ENCODE measurements at regions not wholly inside any gene's neighbourhood (a gene's known extent, or its start where the extent isn't known, plus 50 kb on each side); places are given as distances from the start of the nearest gene placed in this dataset.

DNA sequence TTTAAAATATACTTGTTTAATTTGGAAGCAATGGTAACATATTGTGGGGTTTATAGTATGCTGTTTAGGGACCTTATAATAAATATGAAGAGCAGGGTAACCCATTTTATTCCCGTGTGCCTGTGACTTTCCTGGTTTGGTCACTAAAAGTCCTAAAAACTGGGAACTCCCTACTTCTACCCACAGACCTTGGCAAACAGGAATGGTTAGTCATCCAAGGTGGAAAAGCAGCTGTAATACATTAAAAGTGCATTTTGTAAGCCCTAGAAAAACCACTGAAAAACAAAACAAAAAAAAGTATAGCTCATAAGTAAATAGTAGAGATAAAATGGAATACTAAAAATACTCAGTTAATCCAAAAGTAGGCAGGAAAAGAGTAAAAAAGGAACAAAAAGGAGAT, 538.9 kb downstream of the LMO4 start:
- TF ChIP-seq, protein P1, sequence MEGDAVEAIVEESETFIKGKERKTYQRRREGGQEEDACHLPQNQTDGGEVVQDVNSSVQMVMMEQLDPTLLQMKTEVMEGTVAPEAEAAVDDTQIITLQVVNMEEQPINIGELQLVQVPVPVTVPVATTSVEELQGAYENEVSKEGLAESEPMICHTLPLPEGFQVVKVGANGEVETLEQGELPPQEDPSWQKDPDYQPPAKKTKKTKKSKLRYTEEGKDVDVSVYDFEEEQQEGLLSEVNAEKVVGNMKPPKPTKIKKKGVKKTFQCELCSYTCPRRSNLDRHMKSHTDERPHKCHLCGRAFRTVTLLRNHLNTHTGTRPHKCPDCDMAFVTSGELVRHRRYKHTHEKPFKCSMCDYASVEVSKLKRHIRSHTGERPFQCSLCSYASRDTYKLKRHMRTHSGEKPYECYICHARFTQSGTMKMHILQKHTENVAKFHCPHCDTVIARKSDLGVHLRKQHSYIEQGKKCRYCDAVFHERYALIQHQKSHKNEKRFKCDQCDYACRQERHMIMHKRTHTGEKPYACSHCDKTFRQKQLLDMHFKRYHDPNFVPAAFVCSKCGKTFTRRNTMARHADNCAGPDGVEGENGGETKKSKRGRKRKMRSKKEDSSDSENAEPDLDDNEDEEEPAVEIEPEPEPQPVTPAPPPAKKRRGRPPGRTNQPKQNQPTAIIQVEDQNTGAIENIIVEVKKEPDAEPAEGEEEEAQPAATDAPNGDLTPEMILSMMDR (IDR thresholded peaks at IDR 0.05) = no peak
- no peaks in the 10 kb centered on the region for H3K36me3 ChIP-seq
- H3K27ac ChIP-seq = no peak overlapping the region
- H3K4me1 ChIP-seq = no peaks in the 10 kb centered on the region
- intact Hi-C loops (cut with DNase I) = no loop called here
- no peaks in the 10 kb centered on the region for H3K27me3 ChIP-seq
- DNase-seq (ENCODE audit: low spot score in 2 of 2) = no peak
- H3K4me3 ChIP-seq = no peak overlapping the region
- H3K9me3 ChIP-seq = peaks cover 0 to 4% of the 10 kb centered on the region in 2 donors

DNA sequence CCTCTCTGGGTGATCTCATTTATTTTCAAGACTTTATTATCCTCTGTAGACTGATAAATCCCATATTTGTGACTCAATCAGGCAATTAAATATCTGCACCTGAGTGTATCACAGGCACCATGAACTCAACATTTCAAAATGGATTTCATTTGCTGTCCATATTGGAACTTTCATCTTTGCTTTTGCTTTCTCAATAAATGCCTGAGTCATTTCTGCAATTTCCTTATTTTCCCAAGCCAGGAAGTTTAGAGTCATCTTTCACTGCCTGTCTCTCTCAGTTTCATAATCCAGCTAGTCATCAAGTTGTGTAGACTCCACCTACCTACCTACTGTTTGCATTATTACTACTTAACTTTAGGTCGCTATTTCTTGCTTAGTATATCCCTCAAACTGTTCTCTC, 540.9 kb downstream of the LMO4 start:
- Histone ChIP-seq H3K27ac (no peak overlapping the region), H3K4me1 (no peaks in the 10 kb centered on the region), H3K9me3 (peaks cover 0 to 4% of the 10 kb centered on the region in 2 donors), H3K27me3 (no peaks in the 10 kb centered on the region), H3K4me3 (no peak overlapping the region), H3K36me3 (no peaks in the 10 kb centered on the region)
- TF ChIP-seq, protein P1 (IDR thresholded peaks at IDR 0.05) = no peak
- intact Hi-C loops (cut with DNase I) = no loop called here
- no peak for DNase-seq (ENCODE audit: low spot score in 2 of 2)

GRCh38 chr1:87872189-87872588, 543.5 kb downstream of the LMO4 start:
- H3K4me1 ChIP-seq = no peaks in the 10 kb centered on the region
- H3K27me3 ChIP-seq = no peaks in the 10 kb centered on the region
- TF ChIP-seq, protein P1 (IDR thresholded peaks at IDR 0.05) = no peak
- intact Hi-C loops (cut with DNase I) = no loop called here
- DNase-seq (ENCODE audit: low spot score in 2 of 2) = no peak
- no peak overlapping the region for H3K27ac ChIP-seq
- H3K36me3 ChIP-seq = no peaks in the 10 kb centered on the region
- H3K9me3 ChIP-seq = no peaks in the 10 kb centered on the region
- no peak overlapping the region for H3K4me3 ChIP-seq

DNA sequence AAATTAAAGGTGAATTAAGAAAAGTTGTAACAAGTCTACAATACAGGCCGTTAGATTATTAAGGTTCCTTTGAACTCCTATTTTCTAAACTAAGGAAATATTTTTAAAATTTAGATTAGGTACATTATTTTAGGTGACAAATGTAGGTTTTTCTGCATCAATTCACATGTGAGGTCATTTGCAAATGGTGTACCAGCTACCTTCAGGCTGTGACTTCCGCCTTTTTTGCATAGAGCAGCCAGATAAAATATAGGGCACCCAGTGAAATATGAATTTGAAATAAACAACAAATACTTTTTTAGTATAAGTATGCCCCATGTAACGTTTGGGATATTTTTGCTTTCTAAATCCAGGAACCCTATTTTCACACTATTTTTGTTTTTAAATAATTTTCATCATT, 544.0 kb downstream of the LMO4 start:
- intact Hi-C loops (cut with DNase I) = no loop called here
- Histone ChIP-seq H3K27me3 (no peaks in the 10 kb centered on the region), H3K36me3 (no peaks in the 10 kb centered on the region), H3K27ac (no peak overlapping the region), H3K4me1 (no peaks in the 10 kb centered on the region), H3K9me3 (no peaks in the 10 kb centered on the region), H3K4me3 (no peak overlapping the region)
- DNase-seq (ENCODE audit: low spot score in 2 of 2) = no peak
- TF ChIP-seq, protein P1 (IDR thresholded peaks at IDR 0.05) = no peak

- no peak overlapping the region for H3K27ac ChIP-seq
- H3K9me3 ChIP-seq = no peaks in the 10 kb centered on the region
- TF ChIP-seq, protein P1 (IDR thresholded peaks at IDR 0.05) = no peak
- H3K4me1 ChIP-seq = no peaks in the 10 kb centered on the region
- no peak for DNase-seq (ENCODE audit: low spot score in 2 of 2)
- no peaks in the 10 kb centered on the region for H3K36me3 ChIP-seq
- intact Hi-C loops (cut with DNase I) = no loop called here
- no peaks in the 10 kb centered on the region for H3K27me3 ChIP-seq
- no peak overlapping the region for H3K4me3 ChIP-seq
These were observed 550.2 kb downstream of the LMO4 start for GRCh38 chr1:87878873-87879272.

GRCh38 chr1:87880098-87880760, 551.5 kb downstream of the LMO4 start:
- intact Hi-C loops (cut with DNase I) = no loop called here
- Histone ChIP-seq H3K36me3 (no peaks in the 10 kb centered on the region), H3K4me3 (no peak overlapping the region), H3K4me1 (no peaks in the 10 kb centered on the region), H3K9me3 (no peaks in the 10 kb centered on the region), H3K27me3 (no peaks in the 10 kb centered on the region), H3K27ac (no peak overlapping the region)
- TF ChIP-seq, protein P1 (IDR thresholded peaks at IDR 0.05) = no peak
- DNase-seq (ENCODE audit: low spot score in 2 of 2) = no peak

All from ascending aorta (tissue), 2 donors.